GM18907 (cell line): ENCODE measurements at regions not wholly inside any gene's neighbourhood (a gene's known extent, or its start where the extent isn't known, plus 50 kb on each side); places are given as distances from the start of the nearest gene placed in this dataset.
"Not testable (repeated sequence)": the region's sequence is repeated elsewhere in the genome, so short reads cannot be mapped to it uniquely, and the experiment has no call there.

Source experiments
- ATAC-seq: cut with Tn5 transposase; IDR thresholded peaks from one replicate; pipeline ENCODE4 v1.9.1; 2021; ENCODE audit warnings: mild to moderate bottlenecking, moderate library complexity; ENCODE audit not compliant: unreplicated experiment

DNA sequence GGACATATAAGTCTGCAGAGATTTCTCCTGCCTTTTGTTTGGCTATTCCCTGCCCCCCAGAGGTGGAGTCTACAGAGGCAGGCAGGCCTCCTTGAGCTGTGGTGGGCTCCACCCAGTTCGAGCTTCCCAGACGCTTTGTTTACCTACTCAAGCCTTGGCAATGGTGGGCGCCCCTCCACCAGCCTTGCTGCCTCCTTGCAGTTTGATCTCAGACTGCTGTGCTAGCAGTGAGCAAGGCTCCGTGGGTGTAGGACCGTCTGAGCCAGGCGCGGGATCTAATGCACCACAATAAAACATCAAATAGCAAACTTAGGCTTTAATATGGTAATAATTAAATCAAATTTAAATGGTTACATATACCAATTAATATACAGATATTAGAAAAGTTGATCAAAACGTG is 525.4 kb downstream of the RERGL start:
- ATAC-seq: not testable (repeated sequence)

DNA sequence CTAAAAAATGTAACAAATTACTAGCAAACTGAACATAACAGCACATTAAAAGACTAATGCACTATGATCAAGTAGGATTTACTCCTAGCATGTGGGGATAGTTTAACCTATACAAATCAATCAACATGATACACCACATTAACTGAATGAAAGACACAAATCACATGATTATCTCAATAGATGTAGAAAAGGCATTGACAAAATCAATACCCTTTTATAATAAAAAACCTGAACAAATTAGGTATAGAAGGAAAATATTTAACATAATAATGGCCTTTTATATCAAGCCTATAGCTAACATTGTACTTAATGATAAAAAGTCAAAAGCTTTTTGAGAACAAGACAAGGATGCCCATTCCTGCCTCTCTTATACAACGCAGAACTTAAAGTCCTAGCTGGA is 540.0 kb downstream of the RERGL start:
- ATAC-seq: no peak

DNA sequence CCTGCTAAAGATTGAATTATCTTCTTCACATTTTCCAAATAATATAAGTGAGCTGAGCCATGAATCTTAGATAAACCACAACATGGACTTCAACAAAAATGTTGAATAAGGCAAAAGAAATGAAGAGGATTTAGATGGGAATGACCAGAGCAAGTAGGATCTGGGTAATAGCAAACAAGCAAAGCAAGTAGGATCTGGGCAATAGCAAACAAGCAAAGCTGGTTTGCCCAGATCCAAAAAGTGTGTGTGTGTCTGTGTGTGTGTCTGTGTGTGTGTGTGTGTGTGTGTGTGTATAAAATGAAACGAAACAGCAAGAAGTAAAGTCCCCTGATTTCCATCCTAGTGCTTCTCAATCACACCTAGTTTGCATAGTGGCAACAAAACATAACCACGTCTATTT is 549.1 kb downstream of the RERGL start:
- ATAC-seq: no peak

DNA sequence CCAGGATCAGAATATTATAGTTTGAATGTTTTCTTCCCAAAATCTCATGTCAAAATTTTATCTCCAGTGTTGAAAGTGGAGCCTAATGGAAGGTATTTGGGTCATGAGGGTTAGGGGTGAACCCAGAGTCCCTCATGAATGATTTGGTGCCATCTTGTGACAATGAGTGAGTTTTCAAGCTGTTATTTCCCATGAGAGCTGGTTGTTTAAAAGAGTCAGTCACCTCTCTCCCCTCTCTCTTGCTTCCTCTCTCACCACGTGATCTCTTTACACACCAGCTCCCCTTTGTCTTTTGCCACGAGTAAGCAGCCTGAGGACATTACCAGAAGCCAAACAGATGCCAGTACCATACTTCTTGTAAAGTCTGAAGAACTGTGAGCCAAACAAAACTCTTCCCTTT is 561.6 kb downstream of the RERGL start:
- no peak for ATAC-seq

DNA sequence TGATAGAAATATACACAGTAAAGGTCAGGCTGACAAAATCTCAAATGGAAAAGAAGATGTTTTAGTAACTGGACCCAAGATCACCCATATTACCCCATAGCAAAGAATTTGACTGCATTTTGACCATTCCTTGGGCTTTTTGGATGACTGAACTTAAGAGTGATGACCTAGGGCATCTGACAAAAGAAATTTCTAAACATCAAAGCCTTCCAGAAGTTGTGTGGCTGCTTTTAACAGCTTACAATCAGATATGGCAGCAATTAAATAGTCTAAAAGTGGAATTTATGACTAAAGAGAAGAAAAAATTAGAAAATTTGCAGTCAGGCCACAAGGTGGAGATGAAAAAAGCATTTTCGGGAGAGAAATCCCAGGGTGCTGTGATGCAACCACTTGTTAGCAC is 563.0 kb downstream of the RERGL start:
- ATAC-seq: no peak

DNA sequence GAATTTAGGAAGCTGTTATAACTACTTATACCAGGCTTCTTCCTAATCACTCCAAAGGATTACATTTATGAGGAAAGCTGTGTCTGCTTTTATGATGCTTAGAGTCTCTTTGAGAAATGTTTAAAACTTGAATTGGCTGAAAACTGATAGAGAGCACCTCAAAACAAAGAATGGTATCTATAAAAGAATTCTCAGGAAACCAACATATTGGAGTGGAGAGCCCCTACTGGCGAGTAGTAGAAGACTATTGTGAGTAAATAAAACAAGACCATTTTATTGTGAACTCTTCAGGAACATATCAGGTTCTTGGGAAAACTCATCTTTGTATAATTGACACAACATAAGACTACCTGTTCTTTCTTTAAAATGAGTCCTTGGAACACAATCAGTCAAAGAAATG is 578.6 kb downstream of the RERGL start:
- no peak for ATAC-seq

DNA sequence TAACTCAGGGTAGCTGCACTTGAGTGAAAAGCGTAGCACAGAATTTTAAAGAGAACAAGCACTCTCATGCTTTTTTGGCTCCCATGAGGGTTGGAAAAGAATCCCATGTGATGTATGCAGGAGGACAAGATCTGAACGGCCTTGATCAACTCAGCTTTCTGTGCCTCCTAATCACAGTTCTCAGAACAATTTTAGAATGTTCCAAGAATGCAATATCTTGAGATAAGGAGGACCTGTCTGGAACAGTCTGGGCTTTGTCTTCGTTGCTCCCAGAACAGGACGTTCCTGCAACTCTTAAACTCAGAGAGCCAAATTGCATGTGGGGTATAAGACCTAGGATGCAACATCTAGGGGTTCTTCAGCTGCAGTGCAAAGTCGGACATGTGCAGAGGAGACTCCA is 582.7 kb downstream of the RERGL start:
- no peak for ATAC-seq

DNA sequence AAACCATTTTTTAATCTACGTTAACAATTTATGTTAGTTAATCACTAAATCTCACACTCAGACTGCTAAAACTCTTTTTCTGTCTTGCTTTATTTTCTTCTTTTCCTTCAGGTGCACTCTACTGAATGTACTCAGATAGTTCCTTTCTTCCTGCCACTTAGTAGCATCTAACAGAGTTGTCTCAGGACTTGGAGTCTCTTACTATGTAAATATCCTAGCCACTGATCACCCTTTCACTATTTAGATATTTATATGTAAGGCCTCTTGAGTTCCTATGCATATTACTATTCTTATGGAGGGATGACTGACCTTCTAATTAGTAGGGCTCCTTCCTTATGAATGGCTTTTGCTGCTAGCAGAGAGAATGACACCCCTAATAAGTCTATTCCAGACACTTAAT is 586.3 kb downstream of the RERGL start:
- no peak for ATAC-seq

DNA sequence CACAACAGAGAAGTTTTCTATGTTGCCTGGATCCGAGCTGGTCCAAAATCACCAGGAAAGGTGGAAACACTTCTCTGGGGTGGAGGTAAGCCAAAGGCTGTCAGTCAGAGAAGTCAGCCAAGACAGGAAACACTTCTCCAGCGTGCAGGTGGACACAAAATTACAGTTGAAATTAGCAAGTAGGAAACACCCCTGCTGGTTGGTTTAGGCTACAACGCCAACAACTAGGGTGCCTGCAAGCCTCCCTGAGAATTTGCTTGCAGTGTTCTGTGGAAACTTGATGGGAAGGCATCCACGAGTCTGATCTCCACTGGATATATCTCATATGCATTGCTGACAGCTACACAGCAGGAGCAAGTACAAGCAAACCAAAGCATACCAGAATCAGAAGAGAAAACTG is 600.5 kb downstream of the RERGL start:
- ATAC-seq: no peak

DNA sequence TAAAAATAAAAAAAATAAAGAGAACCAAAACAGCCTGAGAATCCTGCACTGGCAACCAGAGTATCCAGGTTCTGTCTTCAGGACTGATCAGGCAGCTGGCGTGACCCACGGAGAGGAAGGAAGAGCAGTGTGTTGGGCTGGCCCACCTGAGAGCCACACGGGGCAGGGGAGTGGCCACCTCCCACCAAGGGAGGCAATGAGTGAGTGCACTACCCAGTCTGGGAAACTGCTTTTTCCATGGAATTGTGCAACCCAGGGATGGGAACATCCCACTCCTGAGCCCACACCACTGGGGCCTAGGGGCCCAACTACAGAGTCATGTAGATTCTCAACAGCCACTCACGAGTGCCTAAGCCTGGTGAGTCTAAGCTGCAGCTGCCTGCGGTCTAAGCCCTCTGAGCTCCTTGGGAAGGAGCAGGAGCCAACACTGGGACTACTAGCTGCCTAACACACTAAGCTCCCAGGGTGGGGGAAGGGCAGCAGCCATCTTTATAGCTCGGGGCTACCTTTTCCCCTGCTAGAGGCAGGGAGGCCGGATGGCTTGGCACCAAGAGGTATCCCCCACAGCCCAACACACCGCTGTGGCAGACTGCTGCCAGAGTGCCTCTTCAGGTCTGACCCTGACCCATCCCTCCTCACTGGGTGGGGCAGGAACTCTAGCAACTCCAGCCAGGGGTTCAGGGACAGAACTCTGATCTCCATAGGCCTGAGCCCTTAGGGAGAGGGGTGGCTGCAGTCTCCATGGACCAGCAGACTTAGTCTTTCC is 610.9 kb downstream of the RERGL start:
- no peak for ATAC-seq

DNA sequence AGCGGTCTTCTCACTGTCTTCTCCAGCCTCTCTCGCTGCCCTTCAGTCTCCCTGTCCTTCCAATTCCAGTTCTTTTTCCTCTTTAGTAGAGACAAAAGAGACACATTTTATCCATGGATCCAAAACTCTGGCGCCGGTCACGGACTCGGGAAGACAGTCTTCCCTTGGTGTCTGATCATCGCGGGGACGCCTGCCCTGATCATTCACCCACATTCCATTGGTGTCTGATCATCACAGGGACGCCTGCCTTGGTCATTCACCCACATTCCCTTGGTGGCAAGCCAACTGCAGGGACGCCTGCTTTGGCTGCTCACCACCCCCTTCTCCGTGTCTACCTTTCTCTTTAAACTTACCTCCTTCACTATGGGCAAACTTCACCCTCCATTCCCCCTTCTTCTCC is 619.5 kb downstream of the RERGL start:
- ATAC-seq: no peak

DNA sequence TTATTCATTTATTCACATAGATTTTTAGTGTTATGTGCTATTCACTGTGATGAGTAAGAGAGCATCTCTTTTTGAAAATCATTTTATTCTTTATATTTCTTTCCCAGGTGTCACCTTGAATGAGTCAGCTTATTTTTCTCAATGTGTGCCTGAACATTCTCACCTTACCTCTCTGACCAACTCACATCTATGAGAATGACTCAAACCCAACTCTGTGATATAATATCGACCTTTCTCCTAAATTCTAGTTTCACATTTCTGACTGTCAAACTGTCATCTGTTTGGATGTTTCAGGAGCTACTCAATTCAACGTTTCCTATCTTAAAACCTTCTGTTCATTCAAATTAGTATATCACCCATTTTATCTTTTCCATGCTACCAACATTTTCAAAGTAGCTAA is 630.8 kb downstream of the RERGL start:
- no peak for ATAC-seq

DNA sequence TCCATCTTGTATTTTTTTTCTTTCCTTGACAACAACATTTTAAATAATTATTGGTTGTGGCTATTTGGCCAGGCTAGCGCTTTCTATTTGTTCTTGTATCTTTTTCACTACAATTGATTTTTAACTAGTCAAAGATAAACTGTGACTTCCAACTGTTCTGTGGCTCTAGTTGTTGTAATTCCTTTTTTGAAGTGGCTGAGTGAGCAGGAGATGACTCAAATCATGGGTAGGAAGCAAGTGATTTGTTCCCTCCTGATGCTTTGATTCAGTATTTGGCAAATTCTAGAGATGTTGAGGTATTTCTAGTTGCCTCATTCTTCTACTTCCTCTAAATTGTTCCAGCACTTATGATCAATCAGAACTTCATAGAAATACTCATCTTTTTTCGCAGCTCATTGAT is 633.5 kb downstream of the RERGL start:
- ATAC-seq: no peak

DNA sequence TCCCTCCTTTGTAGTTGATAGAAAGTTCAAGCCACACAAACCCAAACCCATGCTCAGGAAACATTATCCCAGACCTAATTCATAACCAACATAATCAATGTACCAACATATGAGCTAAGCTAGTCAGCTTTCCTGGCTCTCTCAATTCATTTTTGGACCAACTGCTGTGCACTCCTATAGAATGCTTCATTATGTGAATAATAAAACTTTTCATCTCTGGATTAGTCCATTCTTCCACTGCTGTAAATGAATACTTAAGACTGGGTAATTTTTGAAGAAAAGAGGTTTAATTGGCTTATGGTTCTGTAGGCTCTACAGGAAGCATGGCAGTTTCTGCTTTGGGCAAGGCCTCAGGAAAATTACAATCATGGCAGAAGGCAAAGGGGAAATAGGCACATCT is 651.9 kb downstream of the RERGL start:
- no peak for ATAC-seq

DNA sequence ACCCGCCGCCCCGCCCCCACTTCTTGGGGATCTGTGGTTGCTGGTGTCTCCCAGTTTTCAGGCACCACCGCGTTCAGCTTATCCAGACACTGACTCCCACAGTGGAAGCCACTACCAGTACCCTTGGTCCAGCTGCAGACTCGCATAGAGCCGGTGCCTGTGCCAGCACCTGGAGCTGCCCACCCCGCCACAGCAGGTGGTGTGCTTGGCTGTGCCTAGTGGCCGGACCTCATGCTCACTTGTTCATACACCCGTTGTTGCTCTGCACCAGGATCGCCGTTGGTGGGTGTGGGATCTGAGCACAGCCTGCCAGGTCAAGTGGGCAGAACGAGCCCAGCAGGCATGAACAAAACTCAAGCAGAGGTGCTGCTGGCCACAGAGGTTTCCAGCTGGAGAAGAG is 673.2 kb downstream of the RERGL start:
- ATAC-seq: no peak

DNA sequence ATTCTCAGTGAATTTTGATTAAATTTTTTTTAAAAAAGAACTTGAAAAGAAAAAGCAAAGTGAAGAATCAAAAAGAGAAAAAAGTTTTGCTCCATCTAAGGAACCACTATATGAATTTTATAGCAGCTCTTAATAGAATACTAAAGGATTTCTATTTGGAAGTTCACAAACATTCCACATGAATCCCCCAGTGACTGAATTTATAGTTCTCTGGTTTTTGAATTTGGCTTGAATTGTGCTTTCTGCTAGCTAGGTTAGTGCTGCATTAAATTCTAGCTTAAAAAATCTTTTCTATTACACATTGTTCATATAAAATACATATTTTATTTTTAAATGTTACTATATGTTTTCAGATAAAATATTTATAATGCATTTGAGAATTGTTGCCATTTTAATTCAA is 675.4 kb downstream of the RERGL start:
- ATAC-seq: no peak

DNA sequence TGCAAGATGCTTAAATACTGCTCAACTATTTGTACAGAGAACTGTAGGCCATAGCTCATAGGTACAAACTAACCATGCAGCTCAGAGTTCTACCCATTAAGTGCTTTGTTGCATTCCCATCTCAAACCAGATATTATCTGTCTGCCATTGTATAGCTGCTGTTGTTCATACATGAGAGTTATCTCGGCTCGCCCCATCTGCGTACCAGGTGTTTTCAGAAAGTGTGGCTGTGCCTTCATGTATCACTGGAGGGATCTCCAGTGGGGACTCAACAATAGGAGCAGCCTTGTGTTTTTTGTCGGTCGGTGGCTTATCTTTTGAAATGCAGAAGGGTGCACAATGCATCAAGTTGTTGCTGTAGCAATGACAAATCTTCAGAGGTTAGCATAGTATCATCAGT is 678.3 kb downstream of the RERGL start:
- ATAC-seq: no peak

DNA sequence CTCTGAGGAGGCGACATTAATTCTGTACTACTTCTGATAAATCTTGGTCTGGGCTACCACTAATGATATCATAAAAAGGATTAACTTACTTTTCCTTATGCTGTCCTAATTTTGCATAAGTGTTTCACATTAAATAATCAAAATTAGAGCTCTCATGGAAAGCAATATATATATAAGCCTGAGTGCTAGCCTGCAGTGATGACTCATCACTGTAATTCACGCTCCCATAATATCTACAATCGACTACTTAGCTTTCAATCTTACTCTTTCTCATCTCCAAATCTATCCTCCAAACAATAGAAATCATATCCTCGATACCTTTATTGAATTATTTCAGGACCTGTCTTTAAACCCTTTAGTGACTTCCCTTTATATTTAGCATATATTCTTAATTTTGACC is 701.3 kb downstream of the RERGL start:
- no peak for ATAC-seq

DNA sequence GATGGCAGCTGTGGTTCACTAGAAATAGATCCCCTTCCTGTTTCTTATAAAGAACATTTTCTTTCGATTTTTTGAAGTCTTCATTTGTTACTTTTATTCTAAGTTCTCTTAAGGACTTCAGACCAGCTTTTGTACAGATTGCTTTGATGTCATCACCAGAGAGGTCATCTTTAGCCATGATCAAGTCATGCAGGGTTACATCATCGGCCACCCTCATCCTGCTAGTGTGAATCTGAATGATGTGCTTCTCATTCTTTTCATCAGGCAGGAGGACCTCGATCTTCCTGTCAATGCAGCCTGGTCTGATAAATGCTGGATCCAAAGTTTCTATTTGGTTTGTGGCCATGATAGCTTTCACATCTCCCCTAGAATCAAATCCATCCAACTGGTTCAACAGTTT is 706.7 kb downstream of the RERGL start:
- no peak for ATAC-seq

DNA sequence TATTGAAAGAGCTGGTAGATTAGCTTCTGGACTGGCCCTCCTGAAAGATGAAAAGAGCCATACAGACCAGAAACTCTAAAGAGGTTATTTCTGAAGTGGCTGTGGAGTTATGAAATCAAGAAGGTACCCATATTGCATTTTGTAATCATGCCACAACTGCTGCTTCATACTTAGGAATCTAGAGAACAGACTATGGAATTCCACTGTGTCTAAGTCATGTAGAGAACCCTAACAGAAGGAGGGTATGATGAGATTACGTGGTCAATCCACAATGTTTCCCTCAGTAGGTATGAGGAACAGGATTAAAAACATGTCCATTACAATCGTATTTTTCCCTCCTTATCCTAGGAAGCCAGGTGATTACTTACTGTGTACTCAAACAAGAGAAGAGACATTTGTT is 708.8 kb downstream of the RERGL start:
- no peak for ATAC-seq

DNA sequence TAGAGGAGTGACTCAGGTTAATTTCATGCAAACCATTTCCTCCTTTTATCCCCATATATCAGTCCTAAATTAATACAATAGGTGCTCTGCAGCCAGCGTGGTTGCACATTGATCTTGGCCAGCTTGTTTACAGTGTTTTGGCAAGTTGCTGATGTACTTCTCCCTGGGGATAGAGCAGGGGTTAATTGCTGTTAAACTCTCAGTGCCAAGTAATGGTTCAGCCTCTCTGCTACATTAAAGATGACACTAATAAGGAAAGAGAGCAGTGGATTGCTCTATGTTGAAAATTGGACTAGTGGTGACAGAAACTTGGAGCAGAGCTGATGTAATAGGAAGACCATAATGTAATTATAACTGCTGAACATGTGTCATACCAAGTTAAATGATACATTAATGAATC is 717.5 kb downstream of the RERGL start:
- ATAC-seq: no peak

DNA sequence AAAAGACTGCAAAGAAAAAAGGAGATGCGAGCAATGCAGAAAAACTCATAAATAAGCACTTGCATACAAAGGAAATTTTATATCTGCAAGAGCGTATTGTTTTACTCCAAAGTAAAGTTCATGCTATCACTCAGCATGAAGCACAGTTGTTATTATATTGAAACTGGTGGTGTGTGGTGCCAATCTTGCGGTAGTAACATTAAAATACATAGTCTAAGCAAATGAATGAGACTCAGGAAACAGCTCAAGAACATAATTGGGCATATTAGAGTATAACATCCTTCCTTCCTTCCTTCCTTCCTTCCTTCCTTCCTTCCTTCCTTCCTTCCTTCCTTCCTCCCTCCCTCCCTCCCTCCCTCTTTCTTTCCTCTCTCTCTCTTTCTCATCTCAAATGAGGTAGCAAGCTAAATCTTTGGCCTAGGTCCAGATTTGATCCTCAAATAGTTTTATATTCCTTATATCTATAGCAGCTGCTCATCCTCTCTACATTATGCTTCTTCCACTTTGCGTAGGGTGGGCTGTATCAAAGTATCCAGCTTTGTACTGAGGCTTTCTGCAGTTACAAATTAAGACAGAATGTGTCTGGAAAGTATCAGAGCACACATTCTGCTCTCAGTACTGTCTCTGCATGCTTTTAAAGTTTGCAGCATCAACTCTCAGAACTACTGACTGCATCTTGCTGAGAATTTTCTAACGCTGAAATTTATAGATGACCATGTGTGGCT is 718.3 kb downstream of the RERGL start:
- no peak for ATAC-seq

DNA sequence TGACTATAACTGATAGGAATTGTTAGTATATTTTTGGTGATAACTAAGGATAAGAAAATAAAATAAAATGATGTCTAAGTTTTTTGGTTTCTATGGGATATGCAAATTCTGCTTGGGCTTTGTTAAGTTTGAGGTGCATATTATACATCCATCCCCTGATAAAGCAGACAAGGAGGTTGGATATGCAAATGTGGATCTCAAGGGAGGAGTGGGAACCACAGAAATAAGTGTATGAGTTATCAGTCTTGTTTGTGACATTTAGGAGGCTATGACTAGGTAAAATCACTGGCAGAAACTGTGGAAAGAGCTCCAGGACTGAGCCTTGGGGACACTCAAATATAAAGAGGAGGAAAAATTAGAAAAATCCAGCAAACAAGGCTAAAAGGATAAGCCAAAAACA is 719.4 kb downstream of the RERGL start:
- no peak for ATAC-seq
